Activated T-helper 2 cell treated with anti-CD3 and anti-CD28 coated beads, Interferon-gamma antibody, Interleukin-2, Interleukin-4, amounts not matched to agents 10 μg/mL and 5 μg/mL and 100 μg/mL, durations not matched to agents 14 hours and 24 hours and 36 hours (primary cell): ENCODE measurements at regions not wholly inside any gene's neighbourhood (a gene's known extent, or its start where the extent isn't known, plus 50 kb on each side); places are given as distances from the start of the nearest gene placed in this dataset.
"Not testable (repeated sequence)": the region's sequence is repeated elsewhere in the genome, so short reads cannot be mapped to it uniquely, and the experiment has no call there.

Experiments used
- DNase-seq: peaks from one replicate; pipeline ENCODE4 v3.0.0; 2021; ENCODE audit warnings: low spot score
- H3K27ac Mint-ChIP-seq: one replicate; pipeline ENCODE4 v1.8.0; 2021; ENCODE audit warnings: mixed read lengths
- H3K27me3 Mint-ChIP-seq: one replicate; pipeline ENCODE4 v1.8.0; 2021; ENCODE audit warnings: low read depth, mixed read lengths
- H3K36me3 Mint-ChIP-seq: one replicate; pipeline ENCODE4 v1.8.0; 2021; ENCODE audit warnings: low read depth, mixed read lengths
- H3K4me1 Mint-ChIP-seq: one replicate; pipeline ENCODE4 v1.8.0; 2021; ENCODE audit warnings: low read depth, mixed read lengths
- H3K4me3 Mint-ChIP-seq: one replicate; pipeline ENCODE4 v1.8.0; 2021; ENCODE audit warnings: low read depth, mild to moderate bottlenecking, moderate library complexity, mixed read lengths
- H3K9me3 Mint-ChIP-seq: one replicate; pipeline ENCODE4 v1.8.0; 2021; ENCODE audit warnings: mixed read lengths
- intact Hi-C: fragments of 100-400 bp; cut with micrococcal nuclease; formaldehyde crosslinking; loops from one replicate; pipeline ENCODE4 v1.15.1; 2023

GRCh38 chr2:34723683-34724082, 1124.6 kb upstream of the FAM98A start:
- Mint-ChIP-seq H3K36me3 (no peaks in the 10 kb centered on the region), H3K27me3 (no peaks in the 10 kb centered on the region), H3K4me1 (no peaks in the 10 kb centered on the region), H3K4me3 (no peak overlapping the region), H3K9me3 (peaks cover 8% of the 10 kb centered on the region), H3K27ac (no peak overlapping the region)
- intact Hi-C loops, result no loop called here
- DNase-seq, result no peak

GRCh38 chr2:34719206-34719605, 1120.1 kb upstream of the FAM98A start:
- Mint-ChIP-seq H3K27ac (no peak overlapping the region), H3K9me3 (peaks cover 28% of the 10 kb centered on the region), H3K4me3 (no peak overlapping the region), H3K36me3 (no peaks in the 10 kb centered on the region), H3K4me1 (no peaks in the 10 kb centered on the region), H3K27me3 (no peaks in the 10 kb centered on the region)
- DNase-seq, result no peak
- intact Hi-C loops, result no loop called here

GRCh38 chr2:34705551-34706247, 1106.6 kb upstream of the FAM98A start:
- H3K27ac Mint-ChIP-seq, result no peak overlapping the region
- intact Hi-C loops, result no loop called here

GRCh38 chr2:34703292-34703691, 1104.2 kb upstream of the FAM98A start:
- no peaks in the 10 kb centered on the region for H3K4me1 Mint-ChIP-seq
- no peak overlapping the region for H3K4me3 Mint-ChIP-seq
- H3K27me3 Mint-ChIP-seq, result no peaks in the 10 kb centered on the region
- intact Hi-C loops, result no loop called here
- DNase-seq, result no peak
- H3K27ac Mint-ChIP-seq, result no peak overlapping the region
- H3K36me3 Mint-ChIP-seq, result no peaks in the 10 kb centered on the region
- H3K9me3 Mint-ChIP-seq, result peaks cover 22% of the 10 kb centered on the region

More at GRCh38 chr2:34705551-34706247, 1106.6 kb upstream of the FAM98A start:
- H3K27me3 Mint-ChIP-seq, result no peaks in the 10 kb centered on the region
- H3K9me3 Mint-ChIP-seq, result peaks cover 28% of the 10 kb centered on the region
- DNase-seq, result no peak
- no peak overlapping the region for H3K4me3 Mint-ChIP-seq
- no peaks in the 10 kb centered on the region for H3K36me3 Mint-ChIP-seq
- no peaks in the 10 kb centered on the region for H3K4me1 Mint-ChIP-seq

GRCh38 chr2:34702391-34702790, 1103.3 kb upstream of the FAM98A start:
- H3K4me1 Mint-ChIP-seq, H3K27me3 Mint-ChIP-seq, H3K27ac Mint-ChIP-seq, H3K36me3 Mint-ChIP-seq, H3K4me3 Mint-ChIP-seq, intact Hi-C loops, DNase-seq: not testable (repeated sequence)
- peaks cover 22% of the 10 kb centered on the region for H3K9me3 Mint-ChIP-seq

GRCh38 chr2:34677591-34677990, 1078.5 kb upstream of the FAM98A start:
- H3K36me3 Mint-ChIP-seq, DNase-seq, H3K27ac Mint-ChIP-seq, H3K27me3 Mint-ChIP-seq, intact Hi-C loops, H3K4me1 Mint-ChIP-seq, H3K4me3 Mint-ChIP-seq: not testable (repeated sequence)
- H3K9me3 Mint-ChIP-seq, result peaks cover 12% of the 10 kb centered on the region

GRCh38 chr2:34677119-34677531, 1078.0 kb upstream of the FAM98A start:
- H3K27me3 Mint-ChIP-seq, intact Hi-C loops, H3K4me1 Mint-ChIP-seq, H3K27ac Mint-ChIP-seq, H3K36me3 Mint-ChIP-seq, H3K4me3 Mint-ChIP-seq, DNase-seq: not testable (repeated sequence)
- H3K9me3 Mint-ChIP-seq, result peaks cover 12% of the 10 kb centered on the region

GRCh38 chr2:34670482-34670881, 1071.4 kb upstream of the FAM98A start:
- no peak for DNase-seq
- intact Hi-C loops, result no loop called here
- no peak overlapping the region for H3K27ac Mint-ChIP-seq

GRCh38 chr2:34666821-34667220, 1067.7 kb upstream of the FAM98A start:
- H3K9me3 Mint-ChIP-seq, result peaks cover 10% of the 10 kb centered on the region
- H3K27ac Mint-ChIP-seq, result no peak overlapping the region
- H3K36me3 Mint-ChIP-seq, result no peaks in the 10 kb centered on the region
- no peak for DNase-seq
- no peak overlapping the region for H3K4me3 Mint-ChIP-seq
- H3K4me1 Mint-ChIP-seq, result no peaks in the 10 kb centered on the region
- intact Hi-C loops, result no loop called here
- H3K27me3 Mint-ChIP-seq, result no peaks in the 10 kb centered on the region

More at GRCh38 chr2:34670482-34670881, 1071.4 kb upstream of the FAM98A start:
- no peak overlapping the region for H3K4me3 Mint-ChIP-seq
- H3K27me3 Mint-ChIP-seq, result no peaks in the 10 kb centered on the region
- peaks cover 20% of the 10 kb centered on the region for H3K9me3 Mint-ChIP-seq
- no peaks in the 10 kb centered on the region for H3K4me1 Mint-ChIP-seq
- no peaks in the 10 kb centered on the region for H3K36me3 Mint-ChIP-seq

GRCh38 chr2:34664266-34664665, 1065.2 kb upstream of the FAM98A start:
- Mint-ChIP-seq H3K9me3 (peaks cover 4% of the 10 kb centered on the region), H3K4me3 (no peak overlapping the region), H3K27me3 (no peaks in the 10 kb centered on the region), H3K36me3 (no peaks in the 10 kb centered on the region), H3K27ac (no peak overlapping the region), H3K4me1 (no peaks in the 10 kb centered on the region)
- intact Hi-C loops, result no loop called here
- no peak for DNase-seq

GRCh38 chr2:34663314-34663713, 1064.2 kb upstream of the FAM98A start:
- Mint-ChIP-seq H3K36me3 (no peaks in the 10 kb centered on the region), H3K4me1 (no peaks in the 10 kb centered on the region)

GRCh38 chr2:34660741-34661140, 1061.6 kb upstream of the FAM98A start:
- intact Hi-C loops, result no loop called here
- H3K4me3 Mint-ChIP-seq, result no peak overlapping the region
- H3K4me1 Mint-ChIP-seq, result no peaks in the 10 kb centered on the region
- H3K36me3 Mint-ChIP-seq, result no peaks in the 10 kb centered on the region
- peaks cover 4% of the 10 kb centered on the region for H3K9me3 Mint-ChIP-seq
- no peak overlapping the region for H3K27ac Mint-ChIP-seq
- no peak for DNase-seq
- no peaks in the 10 kb centered on the region for H3K27me3 Mint-ChIP-seq

More at GRCh38 chr2:34663314-34663713, 1064.2 kb upstream of the FAM98A start:
- no peak overlapping the region for H3K27ac Mint-ChIP-seq
- DNase-seq, result no peak
- H3K9me3 Mint-ChIP-seq, result peaks cover 4% of the 10 kb centered on the region
- intact Hi-C loops, result no loop called here
- no peak overlapping the region for H3K4me3 Mint-ChIP-seq
- no peaks in the 10 kb centered on the region for H3K27me3 Mint-ChIP-seq

- Mint-ChIP-seq H3K36me3 (no peaks in the 10 kb centered on the region), H3K4me1 (no peaks in the 10 kb centered on the region), H3K27ac (no peak overlapping the region), H3K4me3 (no peak overlapping the region), H3K27me3 (no peaks in the 10 kb centered on the region), H3K9me3 (peaks cover 8% of the 10 kb centered on the region)
- intact Hi-C loops, result no loop called here
- no peak for DNase-seq
Observed at GRCh38 chr2:34656632-34657031, 1057.5 kb upstream of the FAM98A start.

- no peak overlapping the region for H3K27ac Mint-ChIP-seq
Observed at GRCh38 chr2:34652636-34653035, 1053.5 kb upstream of the FAM98A start.

More at GRCh38 chr2:34652636-34653035, 1053.5 kb upstream of the FAM98A start:
- no peaks in the 10 kb centered on the region for H3K4me1 Mint-ChIP-seq
- no peak for DNase-seq
- no peaks in the 10 kb centered on the region for H3K27me3 Mint-ChIP-seq
- no peak overlapping the region for H3K4me3 Mint-ChIP-seq
- intact Hi-C loops, result no loop called here
- H3K9me3 Mint-ChIP-seq, result peaks cover 12% of the 10 kb centered on the region
- no peaks in the 10 kb centered on the region for H3K36me3 Mint-ChIP-seq
